ENCODE measurements at regions not wholly inside any gene's neighbourhood (a gene's known extent, or its start where the extent isn't known, plus 50 kb on each side); places are given as distances from the start of the nearest gene placed in this dataset.
A peak's percentile ranks its signal among the peaks of the same experiment; 100 is the strongest.
"Not testable (repeated sequence)": the region's sequence is repeated elsewhere in the genome, so short reads cannot be mapped to it uniquely, and the experiment has no call there.

GRCh38 chr5:41995193-41995592 is 70.1 kb downstream of the FBXO4 start:
- ATAC-seq: no peak

- no peak for ATAC-seq
Observed at GRCh38 chr5:42001673-42002072, 76.6 kb downstream of the FBXO4 start.

GRCh38 chr5:42003852-42004251 is 78.8 kb downstream of the FBXO4 start:
- ATAC-seq: not testable (repeated sequence)

GRCh38 chr5:42005561-42006153 is 80.6 kb downstream of the FBXO4 start:
- no peak for ATAC-seq

- no peak for ATAC-seq
Observed at GRCh38 chr5:42013561-42013960, 88.5 kb downstream of the FBXO4 start.

- no peak for ATAC-seq
Observed at GRCh38 chr5:42015254-42015653, 90.2 kb downstream of the FBXO4 start.

- ATAC-seq: no peak
Observed at GRCh38 chr5:42015681-42016080, 90.6 kb downstream of the FBXO4 start.

GRCh38 chr5:42020788-42021530 is 95.9 kb downstream of the FBXO4 start:
- no peak for ATAC-seq

GRCh38 chr5:42021923-42022322 is 96.8 kb downstream of the FBXO4 start:
- ATAC-seq: no peak

GRCh38 chr5:42022383-42022972 is 97.4 kb downstream of the FBXO4 start:
- no peak for ATAC-seq

- no peak for ATAC-seq
Observed at GRCh38 chr5:42026446-42026845, 101.4 kb downstream of the FBXO4 start.

GRCh38 chr5:42032137-42032536 is 107.1 kb downstream of the FBXO4 start:
- no peak for ATAC-seq

- no peak for ATAC-seq
Observed at GRCh38 chr5:42035526-42035925, 110.4 kb downstream of the FBXO4 start.

- ATAC-seq: no peak
Observed at GRCh38 chr5:42036379-42036778, 111.3 kb downstream of the FBXO4 start.

GRCh38 chr5:42037379-42037932 is 112.4 kb downstream of the FBXO4 start:
- no peak for ATAC-seq

- ATAC-seq: no peak
Observed at GRCh38 chr5:42043400-42043799, 118.3 kb downstream of the FBXO4 start.

- peak; percentile 62 for ATAC-seq
Observed at GRCh38 chr5:42057254-42057690, 132.2 kb downstream of the FBXO4 start.

GRCh38 chr5:42059291-42059690 is 134.2 kb downstream of the FBXO4 start:
- ATAC-seq: no peak

- ATAC-seq: no peak
Observed at GRCh38 chr5:42059778-42060464, 134.8 kb downstream of the FBXO4 start.

GRCh38 chr5:42061121-42061520 is 136.0 kb downstream of the FBXO4 start:
- ATAC-seq: no peak

- ATAC-seq: no peak
Observed at GRCh38 chr5:42064821-42065220, 139.7 kb downstream of the FBXO4 start.

GRCh38 chr5:42066131-42066530 is 141.1 kb downstream of the FBXO4 start:
- ATAC-seq: no peak

- no peak for ATAC-seq
Observed at GRCh38 chr5:42074353-42074752, 149.3 kb downstream of the FBXO4 start.
